ENCODE measurements at regions not wholly inside any gene's neighbourhood (a gene's known extent, or its start where the extent isn't known, plus 50 kb on each side); places are given as distances from the start of the nearest gene placed in this dataset.

GRCh38 chr3:193963808-193964516, 172.0 kb upstream of the HES1 start:
- no peak overlapping the region for H4K8ac ChIP-seq (ENCODE audit: extremely low read depth, insufficient read depth, low read length)
- no peaks in the 10 kb centered on the region for H4K20me1 ChIP-seq (replicated peaks in 1 of 2; ENCODE audit: control insufficient read depth in 1 of 2, insufficient read depth in 2 of 2, low read length in 2 of 2)
- FAIRE-seq (no peak), DNase-seq (ENCODE audit: low read depth in 1 of 2, low spot score in 2 of 2) (no peak)
- no peak overlapping the region for H4K91ac ChIP-seq (replicated peaks; ENCODE audit: insufficient read length, low read length)
- H3K79me1 ChIP-seq (ENCODE audit: low read depth, low read length), result no peaks in the 10 kb centered on the region
- H2BK12ac ChIP-seq (ENCODE audit: low read depth, low read length), result no peak overlapping the region
- TF ChIP-seq CHD1 (IDR thresholded peaks at IDR 0.05; ENCODE audit: low read depth, low read length), result no peak
- no peak for TF ChIP-seq USF2 (IDR thresholded peaks at IDR 0.05; ENCODE audit: low read length)
- TF ChIP-seq ASH2L (IDR thresholded peaks at IDR 0.05; ENCODE audit: low read length), result no peak
- no peak for TF ChIP-seq JUND (IDR thresholded peaks at IDR 0.05; ENCODE audit: low read length)
- TF ChIP-seq TBP (IDR thresholded peaks at IDR 0.05; ENCODE audit: low read depth, low read length), result no peak
- no peak for TF ChIP-seq RAD21 (IDR thresholded peaks at IDR 0.05 in 1 of 2, conservative IDR thresholded peaks at IDR 0.05 in 1 of 2; ENCODE audit: low read depth in 2 of 2, low read length in 2 of 2)
- no peak for TF ChIP-seq CTBP2 (IDR thresholded peaks at IDR 0.05; ENCODE audit: borderline replicate concordance, insufficient read depth, insufficient read length, low read length)
- no peak for TF ChIP-seq SIX5 (IDR thresholded peaks at IDR 0.05; ENCODE audit: low read depth, low read length)
- TF ChIP-seq CEBPB (IDR thresholded peaks at IDR 0.05; ENCODE audit: low read depth, low read length), result no peak
- TF ChIP-seq HDAC6 (IDR thresholded peaks at IDR 0.05; ENCODE audit: low read depth, low read length), result no peak
- no peak for TF ChIP-seq POLR2A (IDR thresholded peaks at IDR 0.05; ENCODE audit: control extremely low read depth in 1 of 2, low read depth in 2 of 2, low read length in 2 of 2)
- no peak for TF ChIP-seq SP1 (IDR thresholded peaks at IDR 0.05; ENCODE audit: low read depth, low read length)
- H3K27me3 ChIP-seq (replicated peaks in 1 of 4; ENCODE audit: control insufficient read depth in 3 of 4, extremely low read depth in 1 of 4, insufficient read depth in 3 of 4, low read length in 3 of 4), result peaks cover 13 to 66% (median 39%) of the 10 kb centered on the region in 4 experiments
- H2BK120ac ChIP-seq (replicated peaks; ENCODE audit: low read depth, low read length), result no peak overlapping the region
- no peak overlapping the region for H4K5ac ChIP-seq (ENCODE audit: insufficient read length, low read depth, low read length)
- H3K27ac ChIP-seq (ENCODE audit: low read depth, low read length), result no peak overlapping the region
- no peaks in the 10 kb centered on the region for H3K36me3 ChIP-seq (ENCODE audit: control insufficient read depth in 2 of 4, insufficient read depth in 4 of 4, low read length in 3 of 4)
- no peaks in the 10 kb centered on the region for H3K9me3 ChIP-seq (ENCODE audit: insufficient read depth in 2 of 2, low read depth in 1 of 2, low read length in 1 of 2)
- H3K4ac ChIP-seq (replicated peaks; ENCODE audit: insufficient read length, low read depth, low read length), result no peak overlapping the region
- H2AK5ac ChIP-seq (ENCODE audit: low read depth, low read length), result no peak overlapping the region
- H3K4me3 ChIP-seq (ENCODE audit: extremely low read depth in 1 of 4, insufficient read depth in 2 of 4, low read depth in 3 of 4, low read length in 4 of 4), result no peak overlapping the region
- H3K23ac ChIP-seq (ENCODE audit: insufficient read length), result no peak overlapping the region
- WGBS, 2 experiments (ENCODE audit: extremely low coverage in 1 of 2, insufficient coverage in 1 of 2, insufficient read length in 1 of 2, insufficient replicate concordance in 2 of 2, low coverage in 1 of 2, low lambda C conversion rate in 2 of 2, missing lambda C conversion rate in 1 of 2), result 92% methylated on average over 7 of the region's 7 CpGs; no CpG with 5 or more reads in 1 of the 2 experiments
- no peak overlapping the region for H2BK20ac ChIP-seq (ENCODE audit: low read length)
- no peak overlapping the region for H3K9ac ChIP-seq (replicated peaks in 1 of 4; ENCODE audit: extremely low read depth in 1 of 4, low read depth in 3 of 4, low read length in 3 of 4)
- H2BK5ac ChIP-seq (ENCODE audit: low read depth, low read length), result no peak overlapping the region
- no peak overlapping the region for H2AFZ ChIP-seq (ENCODE audit: low read length)
- no peaks in the 10 kb centered on the region for H3K79me2 ChIP-seq (ENCODE audit: control insufficient read depth in 1 of 2, insufficient read depth in 2 of 2, low read length in 2 of 2)
- H3K14ac ChIP-seq (ENCODE audit: insufficient read length), result no peak overlapping the region
- H3K23me2 ChIP-seq (ENCODE audit: low read depth, low read length), result no peaks in the 10 kb centered on the region
- CTCF ChIA-PET (ENCODE audit: partially characterized antibody), result interaction anchor here (0.6 to 1.0 kb wide), 4 partner anchors 19 to 175 kb away, joined by 3 to 8 read pairs (median 4); no protein-coding TSS in a partner anchor
- H3K18ac ChIP-seq (ENCODE audit: extremely low read depth, low read length), result no peak overlapping the region
- no peak overlapping the region for H2BK15ac ChIP-seq (ENCODE audit: low read length)
- H3K56ac ChIP-seq (replicated peaks; ENCODE audit: insufficient read length, low read depth, low read length), result no peak overlapping the region
- H3K4me1 ChIP-seq (replicated peaks in 1 of 4; ENCODE audit: control insufficient read depth in 3 of 4, insufficient read depth in 4 of 4, low read length in 3 of 4), result peaks cover 0 to 10% (median 3%) of the 10 kb centered on the region in 4 experiments; a peak in 3 of 7 replicates
- no peak overlapping the region for H3K4me2 ChIP-seq (ENCODE audit: insufficient read depth in 1 of 2, low read depth in 2 of 2, low read length in 2 of 2)
- POLR2A ChIA-PET (ENCODE audit: partially characterized antibody), result interaction anchor here (1.0 kb wide), 1 partner anchor 17 kb away, joined by 5 read pairs; no protein-coding TSS in a partner anchor

Measured in H1 (cell line).